Transverse colon (tissue), 4 donors: ENCODE measurements at regions not wholly inside any gene's neighbourhood (a gene's known extent, or its start where the extent isn't known, plus 50 kb on each side); places are given as distances from the start of the nearest gene placed in this dataset.

Source experiments
- DNase-seq: peaks from one replicate; pipeline ENCODE4 v3.0.0-alpha.2; 2019
- H3K27ac ChIP-seq, 4 donors: fragments of 200-600 bp; sonication (generic); 2 replicates each; pipeline ENCODE4 v1.5.1; 2016 to 2018; ENCODE audit warnings: inconsistent platforms in 4 of 4
- H3K27me3 ChIP-seq: fragments of 200-600 bp; sonication (generic); 2 replicates; pipeline ENCODE4 v1.5.1; 2017; ENCODE audit warnings: inconsistent platforms
- H3K36me3 ChIP-seq, 4 donors: fragments of 200-600 bp; sonication (generic); 2 replicates each; pipeline ENCODE4 v1.5.1; 2017 to 2019; ENCODE audit warnings: inconsistent platforms in 4 of 4
- H3K4me1 ChIP-seq, 4 donors: fragments of 200-600 bp; sonication (generic); 2 replicates each; pipeline ENCODE4 v1.5.1; 2017 to 2020; ENCODE audit warnings: inconsistent platforms in 4 of 4
- H3K4me3 ChIP-seq, 4 donors: fragments of 200-600 bp; sonication (generic); 1 replicate in 1 of 4; 2 replicates in 3 of 4; pipeline versions ENCODE4 v1.5.1 to v1.6.1; 2017 to 2019; ENCODE audit warnings: inconsistent platforms in 4 of 4
- H3K9me3 ChIP-seq, 2 donors: fragments of 200-600 bp; sonication (generic); 2 replicates each; pipeline ENCODE4 v1.5.1; 2017 to 2019; ENCODE audit warnings: inconsistent platforms in 2 of 2
- EP300 ChIP-seq: sonication (generic); formaldehyde crosslinking; IDR thresholded peaks from one replicate; pipeline ENCODE4 v1.6.1; 2017; ENCODE audit warnings: antibody characterized with exemption, low read depth
- POLR2A ChIP-seq: fragments of 450-650 bp; IDR thresholded peaks from one replicate; pipeline ENCODE4 v1.6.1; 2016; ENCODE audit warnings: antibody characterized with exemption, mild to moderate bottlenecking, moderate library complexity
- POLR2AphosphoS5 ChIP-seq, 3 donors: sonication (generic); formaldehyde crosslinking; IDR thresholded peaks; one replicate each; pipeline ENCODE4 v1.6.1; 2016; ENCODE audit warnings: antibody characterized with exemption in 3 of 3
- WGBS, 2 donors: methylation state at CpG; one replicate each; pipeline ENCODE4 v1.1.5; 2018; ENCODE audit warnings: low coverage in 1 of 2; 5-methylcytosine and 5-hydroxymethylcytosine counted together
- in situ Hi-C, 4 donors: fragments of 200-750 bp; cut with MboI; loops; one replicate each; pipeline versions ENCODE4 v1.15.0 to v1.15.1; 2017; ENCODE audit warnings: low sequenced_read_pairs in 3 of 4, low pct_ligation_motif_present in 1 of 4, low pct_unique_long_range_greater_than_20kb in 1 of 4
- intact Hi-C: fragments of 100-400 bp; cut with DNase I; formaldehyde crosslinking; loops from one replicate; pipeline ENCODE4 v1.15.1; 2023; ENCODE audit warnings: low total_unique reads
- TF ChIP-seq, protein P1 (sequence below), 5 experiments: fragments of 200-600 bp in 3 of 5; fragments of 450-650 bp in 2 of 5; sonication (generic) in 3 of 5; IDR thresholded peaks; 1 replicate in 2 of 5; 2 replicates in 3 of 5; pipeline ENCODE4 v1.5.1; 2016 to 2017; ENCODE audit warnings: antibody characterized with exemption in 5 of 5, inconsistent platforms in 3 of 5, mild to moderate bottlenecking in 2 of 5, moderate library complexity in 1 of 5

DNA sequence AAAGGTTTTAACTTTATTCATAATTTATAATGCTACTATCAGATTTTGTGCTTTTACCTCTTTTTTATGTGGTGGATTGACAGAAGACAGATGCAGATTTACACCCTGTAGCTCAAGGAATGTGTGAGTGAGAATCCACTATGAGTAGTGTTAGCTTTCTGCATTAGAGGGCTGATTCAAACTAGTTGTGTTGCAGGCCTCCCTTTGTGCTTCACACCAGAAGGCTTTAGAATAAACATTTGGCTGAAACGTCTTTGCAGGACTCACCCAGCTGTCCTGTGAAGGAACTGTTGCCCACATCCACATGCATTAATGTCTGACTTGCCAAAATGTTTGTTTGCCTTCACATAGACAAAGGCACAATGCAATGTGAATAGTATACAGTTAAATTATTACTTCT lies 127.0 kb downstream of the PCDH7 start:
- no peak for DNase-seq
- Histone ChIP-seq H3K4me1 (peaks cover 0 to 5% (median 0%) of the 10 kb centered on the region in 4 donors), H3K27ac (peak overlapping the region in 1 of 4 donors; percentile 1), H3K9me3 (no peaks in the 10 kb centered on the region), H3K4me3 (no peak overlapping the region), H3K27me3 (no peaks in the 10 kb centered on the region), H3K36me3 (no peaks in the 10 kb centered on the region)
- TF ChIP-seq, protein P1, sequence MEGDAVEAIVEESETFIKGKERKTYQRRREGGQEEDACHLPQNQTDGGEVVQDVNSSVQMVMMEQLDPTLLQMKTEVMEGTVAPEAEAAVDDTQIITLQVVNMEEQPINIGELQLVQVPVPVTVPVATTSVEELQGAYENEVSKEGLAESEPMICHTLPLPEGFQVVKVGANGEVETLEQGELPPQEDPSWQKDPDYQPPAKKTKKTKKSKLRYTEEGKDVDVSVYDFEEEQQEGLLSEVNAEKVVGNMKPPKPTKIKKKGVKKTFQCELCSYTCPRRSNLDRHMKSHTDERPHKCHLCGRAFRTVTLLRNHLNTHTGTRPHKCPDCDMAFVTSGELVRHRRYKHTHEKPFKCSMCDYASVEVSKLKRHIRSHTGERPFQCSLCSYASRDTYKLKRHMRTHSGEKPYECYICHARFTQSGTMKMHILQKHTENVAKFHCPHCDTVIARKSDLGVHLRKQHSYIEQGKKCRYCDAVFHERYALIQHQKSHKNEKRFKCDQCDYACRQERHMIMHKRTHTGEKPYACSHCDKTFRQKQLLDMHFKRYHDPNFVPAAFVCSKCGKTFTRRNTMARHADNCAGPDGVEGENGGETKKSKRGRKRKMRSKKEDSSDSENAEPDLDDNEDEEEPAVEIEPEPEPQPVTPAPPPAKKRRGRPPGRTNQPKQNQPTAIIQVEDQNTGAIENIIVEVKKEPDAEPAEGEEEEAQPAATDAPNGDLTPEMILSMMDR (IDR thresholded peaks at IDR 0.05): no peak
- TF ChIP-seq POLR2A (no peak), POLR2AphosphoS5 (IDR thresholded peaks at IDR 0.05) (no peak), EP300 (no peak)
- intact Hi-C loops: no loop called here
- in situ Hi-C loops: no loop called here
- 0 to 13% methylated on average over 1 of the region's 1 CpG for WGBS, 2 donors

DNA sequence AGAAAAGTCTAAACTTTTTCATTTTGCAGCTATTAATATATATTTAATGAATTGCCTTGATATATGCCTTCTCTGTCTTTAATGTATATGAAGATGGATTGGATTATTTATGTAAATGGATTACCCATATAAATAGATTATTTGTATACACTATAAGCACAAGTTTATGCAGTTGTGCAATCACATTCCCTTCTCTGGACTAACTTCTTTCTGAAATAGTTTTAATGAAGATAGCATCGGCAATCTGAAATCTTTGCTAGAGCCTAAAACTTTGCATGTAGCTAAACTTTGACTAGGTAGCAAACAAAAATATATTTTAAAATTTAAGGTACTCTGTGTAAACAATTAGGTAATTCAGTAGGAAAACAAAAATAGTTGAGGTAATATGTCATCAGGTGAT lies 127.8 kb downstream of the PCDH7 start:
- no peak for DNase-seq
- no peak for TF ChIP-seq POLR2A
- Histone ChIP-seq H3K4me1 (peaks cover 0 to 5% (median 0%) of the 10 kb centered on the region in 4 donors), H3K27me3 (no peaks in the 10 kb centered on the region), H3K36me3 (no peaks in the 10 kb centered on the region), H3K27ac (no peak overlapping the region), H3K9me3 (no peaks in the 10 kb centered on the region), H3K4me3 (no peak overlapping the region)
- in situ Hi-C loops (no loop called here), intact Hi-C loops (no loop called here)
- 50 to 93% methylated on average over 1 of the region's 1 CpG for WGBS, 2 donors

DNA sequence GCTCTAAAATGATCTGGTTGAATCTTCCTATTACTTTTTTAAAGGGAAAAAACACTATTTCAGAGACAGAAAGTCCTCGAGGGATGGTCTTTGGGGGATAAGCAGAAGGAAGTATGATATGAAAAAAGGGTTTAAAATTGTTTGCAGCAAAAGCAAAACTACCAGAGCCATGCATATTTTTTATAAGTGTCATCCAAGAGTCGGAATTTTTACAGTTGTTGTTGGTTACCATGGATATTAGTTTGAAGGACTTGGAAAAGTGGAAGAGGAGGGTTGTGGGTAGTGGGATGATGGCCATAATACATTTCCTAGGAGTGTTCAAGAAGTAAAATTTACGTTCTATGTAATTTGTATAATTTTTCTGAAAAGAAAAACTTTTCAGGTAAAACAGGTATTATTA lies 134.4 kb downstream of the PCDH7 start:
- no peak for DNase-seq
- WGBS, 2 donors: 40 to 58% methylated on average over 3 of the region's 3 CpGs
- Histone ChIP-seq H3K27ac (no peak overlapping the region), H3K4me1 (peaks cover 0 to 5% (median 0%) of the 10 kb centered on the region in 4 donors), H3K36me3 (no peaks in the 10 kb centered on the region), H3K4me3 (no peak overlapping the region), H3K9me3 (no peaks in the 10 kb centered on the region), H3K27me3 (no peaks in the 10 kb centered on the region)
- TF ChIP-seq, protein P1 (IDR thresholded peaks at IDR 0.05): no peak
- TF ChIP-seq POLR2A: no peak
- no peak for TF ChIP-seq EP300
- TF ChIP-seq POLR2AphosphoS5 (IDR thresholded peaks at IDR 0.05): no peak
- in situ Hi-C loops: no loop called here
- intact Hi-C loops: no loop called here

- 87 to 89% methylated on average over 3 of the region's 3 CpGs for WGBS, 2 donors
- H3K4me3 ChIP-seq: no peak overlapping the region
- H3K27ac ChIP-seq: no peak overlapping the region
- H3K4me1 ChIP-seq: peaks cover 0 to 5% (median 0%) of the 10 kb centered on the region in 4 donors
- intact Hi-C loops (no loop called here), in situ Hi-C loops (no loop called here)
- DNase-seq: no peak
- H3K9me3 ChIP-seq: no peaks in the 10 kb centered on the region
- H3K27me3 ChIP-seq: no peaks in the 10 kb centered on the region
- no peak for TF ChIP-seq POLR2AphosphoS5 (IDR thresholded peaks at IDR 0.05)
- TF ChIP-seq, protein P1 (IDR thresholded peaks at IDR 0.05): no peak
- TF ChIP-seq POLR2A: no peak
- TF ChIP-seq EP300: no peak
- H3K36me3 ChIP-seq: no peaks in the 10 kb centered on the region
Measured at GRCh38 chr4:30855232-30855631, 135.1 kb downstream of the PCDH7 start.

DNA sequence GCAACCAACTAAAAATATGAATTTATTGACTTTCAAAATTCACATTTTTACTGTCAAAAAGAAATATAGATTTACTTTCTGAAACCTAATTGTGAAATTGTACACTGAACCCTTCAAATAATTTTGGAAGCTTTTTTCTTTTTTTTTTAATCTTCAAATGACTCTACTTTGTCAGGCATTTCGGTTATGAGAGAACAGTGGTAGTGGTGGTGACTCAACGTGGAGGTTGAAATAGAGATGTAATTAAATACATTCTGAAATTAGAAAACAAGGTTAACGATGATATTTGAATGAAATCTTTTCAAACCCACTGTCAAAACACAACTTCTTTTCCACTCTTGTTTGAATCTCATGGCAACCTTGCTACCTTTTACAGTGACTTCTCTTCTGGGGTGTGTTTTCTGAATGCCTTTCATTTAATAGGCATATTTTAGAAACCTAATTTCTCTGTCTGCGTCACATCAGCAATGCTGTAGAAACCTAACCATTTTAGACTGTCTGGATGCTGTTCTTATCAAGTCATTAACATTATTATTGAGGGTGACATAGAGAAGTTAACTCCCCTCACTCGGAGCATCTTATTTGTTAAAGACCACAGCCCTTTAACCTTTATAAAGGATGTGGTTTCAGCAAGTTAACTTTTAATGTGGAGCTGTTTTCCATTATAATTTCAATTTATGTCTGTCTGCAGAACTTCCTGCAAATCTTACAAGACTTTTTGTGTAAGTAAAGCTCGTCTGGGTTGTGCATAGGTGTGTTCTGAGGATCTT lies 136.8 kb downstream of the PCDH7 start:
- DNase-seq: no peak
- 65 to 80% methylated on average over 5 to 6 of the region's 6 CpGs for WGBS, 2 donors
- no peaks in the 10 kb centered on the region for H3K9me3 ChIP-seq
- H3K27ac ChIP-seq: peak overlapping the region in 1 of 4 donors; percentile 1
- no peak for TF ChIP-seq POLR2A
- TF ChIP-seq, protein P1 (IDR thresholded peaks at IDR 0.05): no peak
- no peak for TF ChIP-seq POLR2AphosphoS5 (IDR thresholded peaks at IDR 0.05)
- TF ChIP-seq EP300: no peak
- in situ Hi-C loops (no loop called here), intact Hi-C loops (no loop called here)
- H3K4me3 ChIP-seq: no peak overlapping the region
- H3K27me3 ChIP-seq: no peaks in the 10 kb centered on the region
- no peaks in the 10 kb centered on the region for H3K36me3 ChIP-seq
- H3K4me1 ChIP-seq: peaks cover 0 to 5% (median 0%) of the 10 kb centered on the region in 4 donors
